Naive B cell (primary cell): ENCODE measurements at regions not wholly inside any gene's neighbourhood (a gene's known extent, or its start where the extent isn't known, plus 50 kb on each side); places are given as distances from the start of the nearest gene placed in this dataset.

Experiments
- ATAC-seq, 2 donors: fragments of 150-1000 bp; cut with Tn5 transposase; 2 replicates each; pipeline ENCODE4 v1.10.0; 2021; ENCODE audit warnings: low read depth in 2 of 2, mild to moderate bottlenecking in 2 of 2, moderate library complexity in 2 of 2
- DNase-seq: peaks from one replicate; pipeline ENCODE4 v3.0.0; 2022
- H3K27ac Mint-ChIP-seq, 6 donors: one replicate each; pipeline ENCODE4 v1.8.0; 2020 to 2022; ENCODE audit warnings: mild to moderate bottlenecking in 6 of 6, mixed read lengths in 6 of 6, moderate library complexity in 5 of 6, inconsistent platforms in 2 of 6
- H3K27me3 Mint-ChIP-seq, 3 donors: one replicate each; pipeline ENCODE4 v1.8.0; 2021 to 2022; ENCODE audit warnings: mixed read lengths in 3 of 3, mild to moderate bottlenecking in 1 of 3
- H3K36me3 Mint-ChIP-seq, 2 donors: one replicate each; pipeline ENCODE4 v1.8.0; 2020 to 2022; ENCODE audit warnings: mixed read lengths in 2 of 2, inconsistent platforms in 1 of 2, mild to moderate bottlenecking in 1 of 2
- H3K4me1 Mint-ChIP-seq, 3 donors: one replicate each; pipeline ENCODE4 v1.8.0; 2020 to 2022; ENCODE audit warnings: mixed read lengths in 3 of 3, inconsistent platforms in 1 of 3, mild to moderate bottlenecking in 1 of 3, moderate library complexity in 1 of 3
- H3K4me3 Mint-ChIP-seq, 8 donors: one replicate each; pipeline ENCODE4 v1.8.0; 2020 to 2022; ENCODE audit warnings: mild to moderate bottlenecking in 8 of 8, mixed read lengths in 8 of 8, moderate library complexity in 8 of 8, inconsistent platforms in 2 of 8
- H3K9me3 Mint-ChIP-seq, 7 donors: one replicate each; pipeline ENCODE4 v1.8.0; 2020 to 2022; ENCODE audit warnings: mixed read lengths in 7 of 7, mild to moderate bottlenecking in 5 of 7, inconsistent platforms in 2 of 7, moderate library complexity in 1 of 7

GRCh38 chr2:74735009-74735408 is 81.0 kb downstream of the SEMA4F start:
- H3K36me3 Mint-ChIP-seq = peaks cover 11 to 14% of the 10 kb centered on the region in 2 donors
- peaks cover 15 to 30% (median 27%) of the 10 kb centered on the region in 3 donors for H3K27me3 Mint-ChIP-seq
- ATAC-seq (no peak), DNase-seq (no peak)
- peaks cover 4 to 31% (median 17%) of the 10 kb centered on the region in 7 donors for H3K9me3 Mint-ChIP-seq
- no peak overlapping the region for H3K27ac Mint-ChIP-seq
- no peaks in the 10 kb centered on the region for H3K4me1 Mint-ChIP-seq
- no peak overlapping the region for H3K4me3 Mint-ChIP-seq

DNA sequence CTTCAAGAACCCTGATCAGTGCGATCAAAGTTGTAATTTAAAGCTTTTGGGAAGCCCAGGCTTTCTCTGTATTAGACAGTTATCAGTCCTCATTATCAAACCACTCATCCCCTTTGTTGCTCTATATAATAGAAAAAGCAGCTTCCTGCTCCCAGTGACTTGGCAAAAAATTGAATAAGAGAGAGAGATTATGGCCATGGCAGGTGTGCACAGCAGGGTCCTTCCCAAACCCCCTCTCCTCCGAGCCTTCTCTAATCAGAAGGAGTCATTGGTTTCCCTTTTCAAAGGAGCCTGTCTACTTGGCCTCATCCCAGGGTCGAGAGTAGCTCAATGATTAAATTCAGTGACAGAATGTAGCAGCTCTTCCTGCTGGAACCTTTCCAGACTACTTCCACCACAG is 81.5 kb downstream of the SEMA4F start:
- Mint-ChIP-seq H3K4me1 (no peaks in the 10 kb centered on the region), H3K9me3 (peaks cover 4 to 26% (median 12%) of the 10 kb centered on the region in 7 donors), H3K36me3 (peaks cover 11 to 14% of the 10 kb centered on the region in 2 donors), H3K4me3 (no peak overlapping the region), H3K27ac (no peak overlapping the region), H3K27me3 (peaks cover 15 to 26% (median 26%) of the 10 kb centered on the region in 3 donors)
- ATAC-seq (no peak), DNase-seq (no peak)

GRCh38 chr2:74736589-74736988 is 82.5 kb downstream of the SEMA4F start:
- H3K27ac Mint-ChIP-seq = no peak overlapping the region
- peaks cover 11 to 14% of the 10 kb centered on the region in 2 donors for H3K36me3 Mint-ChIP-seq
- H3K9me3 Mint-ChIP-seq = peaks cover 4 to 23% (median 12%) of the 10 kb centered on the region in 7 donors
- no peak for ATAC-seq
- H3K4me1 Mint-ChIP-seq = no peaks in the 10 kb centered on the region
- no peak for DNase-seq
- no peak overlapping the region for H3K4me3 Mint-ChIP-seq
- peaks cover 11 to 21% (median 19%) of the 10 kb centered on the region in 3 donors for H3K27me3 Mint-ChIP-seq

GRCh38 chr2:74738586-74738985 is 84.5 kb downstream of the SEMA4F start:
- H3K27me3 Mint-ChIP-seq = peaks cover 16 to 28% (median 22%) of the 10 kb centered on the region in 3 donors

DNA sequence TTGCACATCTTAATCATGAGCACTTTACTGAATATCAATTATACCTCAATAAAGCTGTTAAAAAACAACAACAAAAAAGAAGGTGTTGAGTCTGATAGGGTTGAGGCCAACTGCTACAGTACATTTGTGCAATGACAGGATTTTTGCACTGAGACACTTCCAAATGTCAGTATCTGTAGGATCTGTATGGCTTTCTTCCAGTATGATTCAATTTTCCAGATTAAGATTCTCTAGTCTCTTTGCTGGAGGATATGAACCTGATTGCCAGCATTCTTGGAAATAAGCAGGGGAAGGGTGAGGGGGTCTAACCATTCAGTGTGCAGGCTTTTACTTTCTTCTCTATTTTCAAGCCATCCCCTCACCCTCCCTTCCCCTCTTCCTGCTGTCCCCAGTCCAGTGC is 85.1 kb downstream of the SEMA4F start:
- ATAC-seq (no peak), DNase-seq (no peak)
- Mint-ChIP-seq H3K36me3 (peaks cover 11 to 14% of the 10 kb centered on the region in 2 donors), H3K4me1 (no peaks in the 10 kb centered on the region), H3K4me3 (no peak overlapping the region), H3K27me3 (peaks cover 16 to 28% (median 19%) of the 10 kb centered on the region in 3 donors), H3K9me3 (peaks cover 4 to 23% (median 12%) of the 10 kb centered on the region in 7 donors), H3K27ac (no peak overlapping the region)

More at GRCh38 chr2:74738586-74738985, 84.5 kb downstream of the SEMA4F start:
- H3K27ac Mint-ChIP-seq = peak overlapping the region in 1 of 6 donors; percentile 70
- H3K9me3 Mint-ChIP-seq = peaks cover 4 to 23% (median 12%) of the 10 kb centered on the region in 7 donors
- no peaks in the 10 kb centered on the region for H3K4me1 Mint-ChIP-seq
- DNase-seq (no peak), ATAC-seq (no peak)
- H3K36me3 Mint-ChIP-seq = peaks cover 11 to 14% of the 10 kb centered on the region in 2 donors
- no peak overlapping the region for H3K4me3 Mint-ChIP-seq

DNA sequence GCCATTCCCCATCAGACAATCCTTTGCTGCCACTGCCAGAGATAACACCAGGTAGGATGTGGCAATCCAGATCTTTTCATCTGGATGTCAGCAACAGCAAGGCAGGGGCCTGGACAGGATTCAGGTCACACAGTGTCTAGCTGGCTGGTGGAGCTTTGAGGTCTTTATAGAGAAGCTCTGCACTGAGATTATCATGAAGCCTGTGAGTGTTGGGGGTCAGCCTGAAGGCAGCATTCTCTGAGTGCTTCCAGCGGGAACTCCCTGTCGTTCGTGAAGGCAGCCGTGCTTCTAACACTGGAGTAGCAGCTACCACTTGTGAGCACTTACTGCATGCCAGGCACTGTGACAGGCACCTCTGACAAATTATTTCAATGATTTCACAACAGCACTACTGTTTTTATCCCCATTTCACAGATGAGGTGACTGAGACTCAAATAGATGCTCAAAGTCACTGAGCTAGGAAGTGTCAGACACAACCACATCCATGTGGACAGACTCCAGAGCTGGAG is 85.7 kb downstream of the SEMA4F start:
- Mint-ChIP-seq H3K9me3 (peaks cover 4 to 23% (median 12%) of the 10 kb centered on the region in 7 donors), H3K27me3 (peaks cover 13 to 28% (median 16%) of the 10 kb centered on the region in 3 donors), H3K4me3 (no peak overlapping the region), H3K27ac (no peak overlapping the region), H3K4me1 (no peaks in the 10 kb centered on the region), H3K36me3 (peaks cover 11 to 14% of the 10 kb centered on the region in 2 donors)
- ATAC-seq (no peak), DNase-seq (no peak)

DNA sequence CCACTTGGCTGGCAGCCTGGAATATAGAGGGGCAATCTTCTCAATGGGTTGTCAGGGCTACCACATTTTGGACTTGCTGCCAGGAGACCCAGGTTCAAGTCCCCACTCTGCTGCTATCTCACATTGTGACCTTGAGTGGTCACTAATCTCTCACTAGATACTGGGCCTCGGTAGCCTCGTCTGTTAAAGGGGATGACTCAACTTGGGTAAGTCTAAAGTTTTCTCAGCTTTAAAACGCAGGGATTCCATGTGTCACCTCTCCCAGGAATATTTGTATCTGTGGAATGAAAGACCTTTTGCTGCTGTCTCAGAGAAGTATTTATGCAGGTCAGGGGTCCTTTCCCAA is 86.3 kb downstream of the SEMA4F start:
- ATAC-seq = no peak
- Mint-ChIP-seq H3K27ac (no peak overlapping the region), H3K27me3 (peaks cover 13 to 28% (median 16%) of the 10 kb centered on the region in 3 donors), H3K4me1 (no peaks in the 10 kb centered on the region), H3K36me3 (peaks cover 11 to 14% of the 10 kb centered on the region in 2 donors), H3K4me3 (no peak overlapping the region), H3K9me3 (peaks cover 4 to 20% (median 12%) of the 10 kb centered on the region in 7 donors)
- DNase-seq = no peak

GRCh38 chr2:74740741-74741431 is 86.8 kb downstream of the SEMA4F start:
- peaks cover 4 to 17% (median 12%) of the 10 kb centered on the region in 7 donors for H3K9me3 Mint-ChIP-seq
- peaks cover 11 to 14% of the 10 kb centered on the region in 2 donors for H3K36me3 Mint-ChIP-seq
- DNase-seq = no peak
- no peak for ATAC-seq
- H3K27me3 Mint-ChIP-seq = peaks cover 13 to 28% (median 16%) of the 10 kb centered on the region in 3 donors
- H3K27ac Mint-ChIP-seq = no peak overlapping the region
- H3K4me1 Mint-ChIP-seq = no peaks in the 10 kb centered on the region
- H3K4me3 Mint-ChIP-seq = no peak overlapping the region

DNA sequence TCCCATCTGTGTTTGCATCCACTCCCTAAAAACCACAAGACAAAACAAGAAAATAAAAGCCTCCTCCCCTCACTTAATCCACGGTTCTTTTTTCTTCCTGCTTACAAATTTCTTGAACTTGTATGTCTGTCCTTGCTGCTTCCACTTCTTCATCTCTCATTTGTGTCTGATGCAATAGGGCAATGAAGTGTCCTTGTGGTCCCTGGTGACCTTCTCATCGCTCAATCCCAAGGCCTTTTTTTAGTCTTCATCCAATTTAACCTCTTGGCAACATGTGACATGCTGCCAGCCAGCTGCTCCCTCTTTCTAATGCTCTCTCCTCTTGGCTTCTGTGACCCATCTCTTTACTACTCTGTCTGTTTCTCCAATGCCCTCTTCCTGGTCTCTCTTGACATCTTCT is 87.6 kb downstream of the SEMA4F start:
- H3K4me3 Mint-ChIP-seq = no peak overlapping the region
- ATAC-seq = no peak
- peaks cover 0 to 10% (median 9%) of the 10 kb centered on the region in 7 donors for H3K9me3 Mint-ChIP-seq
- no peak for DNase-seq
- H3K4me1 Mint-ChIP-seq = no peaks in the 10 kb centered on the region
- H3K27me3 Mint-ChIP-seq = peaks cover 12 to 34% (median 18%) of the 10 kb centered on the region in 3 donors
- H3K36me3 Mint-ChIP-seq = peaks cover 9 to 10% of the 10 kb centered on the region in 2 donors
- no peak overlapping the region for H3K27ac Mint-ChIP-seq

- peaks cover 7 to 28% (median 11%) of the 10 kb centered on the region in 3 donors for H3K27me3 Mint-ChIP-seq
- DNase-seq (no peak), ATAC-seq (no peak)
- H3K9me3 Mint-ChIP-seq = peaks cover 0 to 1% (median under 1%) of the 10 kb centered on the region in 7 donors
- H3K36me3 Mint-ChIP-seq = peaks cover under 1 to 2% of the 10 kb centered on the region in 2 donors
- no peak overlapping the region for H3K4me3 Mint-ChIP-seq
- no peak overlapping the region for H3K27ac Mint-ChIP-seq
- no peaks in the 10 kb centered on the region for H3K4me1 Mint-ChIP-seq
These were observed 88.4 kb downstream of the SEMA4F start for GRCh38 chr2:74742471-74742870.

DNA sequence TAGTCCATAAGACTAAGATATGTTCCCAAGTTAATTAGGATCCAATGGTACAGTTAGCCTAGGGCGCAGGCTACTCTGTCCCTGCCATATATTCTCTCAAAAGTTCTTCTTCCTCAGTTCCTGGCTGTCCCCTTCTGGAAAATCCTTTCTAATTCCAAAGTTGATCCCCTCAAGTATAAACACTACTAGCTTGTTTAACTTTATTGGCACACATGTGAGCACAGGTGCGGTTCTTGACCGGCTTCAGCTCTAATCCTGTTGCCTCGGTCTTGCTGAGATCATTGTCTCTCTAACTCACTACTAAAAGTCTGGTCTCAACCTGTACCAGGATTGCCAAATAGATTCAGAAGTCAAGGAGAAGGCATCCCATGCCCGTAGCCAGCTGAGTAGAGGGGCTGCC is 89.0 kb downstream of the SEMA4F start:
- Mint-ChIP-seq H3K9me3 (no peaks in the 10 kb centered on the region), H3K4me3 (no peak overlapping the region), H3K27me3 (peaks cover 7 to 32% (median 14%) of the 10 kb centered on the region in 3 donors), H3K36me3 (no peaks in the 10 kb centered on the region), H3K4me1 (no peaks in the 10 kb centered on the region), H3K27ac (no peak overlapping the region)
- DNase-seq = no peak
- no peak for ATAC-seq

DNA sequence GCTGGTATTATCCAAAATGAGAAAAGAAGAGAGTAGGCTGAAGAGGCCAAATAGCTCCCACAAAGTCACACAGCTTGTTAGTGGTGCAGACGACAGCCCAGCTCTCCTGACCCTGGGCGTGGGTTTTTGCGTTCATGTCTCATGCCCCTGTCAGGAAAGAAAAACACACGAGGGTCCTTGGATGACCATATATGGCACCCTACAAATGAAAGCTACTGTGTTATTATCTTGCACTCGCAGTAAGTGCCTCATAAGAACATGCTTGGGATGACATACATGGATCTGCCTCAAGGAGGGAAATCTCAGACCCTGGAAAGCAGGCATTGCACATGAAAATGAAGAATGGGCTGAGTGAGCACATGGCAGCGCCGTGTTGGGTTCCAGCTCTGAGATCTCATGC is 89.7 kb downstream of the SEMA4F start:
- Mint-ChIP-seq H3K4me3 (no peak overlapping the region), H3K4me1 (no peaks in the 10 kb centered on the region), H3K27me3 (peaks cover 12 to 39% (median 21%) of the 10 kb centered on the region in 3 donors), H3K9me3 (no peaks in the 10 kb centered on the region), H3K36me3 (no peaks in the 10 kb centered on the region), H3K27ac (peak overlapping the region in 1 of 6 donors; percentile 24)
- no peak for DNase-seq
- ATAC-seq = no peak

- Mint-ChIP-seq H3K27ac (no peak overlapping the region), H3K36me3 (no peaks in the 10 kb centered on the region), H3K27me3 (peaks cover 12 to 43% (median 23%) of the 10 kb centered on the region in 3 donors), H3K9me3 (no peaks in the 10 kb centered on the region), H3K4me3 (no peak overlapping the region), H3K4me1 (no peaks in the 10 kb centered on the region)
- no peak for DNase-seq
- no peak for ATAC-seq
These were observed 89.0 kb upstream of the HK2 start for GRCh38 chr2:74744731-74745515.
